Naive thymus-derived CD4-positive, alpha-beta T cell (primary cell): ENCODE measurements at regions not wholly inside any gene's neighbourhood (a gene's known extent, or its start where the extent isn't known, plus 50 kb on each side); places are given as distances from the start of the nearest gene placed in this dataset.
"Not testable (repeated sequence)": the region's sequence is repeated elsewhere in the genome, so short reads cannot be mapped to it uniquely, and the experiment has no call there.

ENCODE experiments used
- ATAC-seq: fragments of 150-1000 bp; cut with Tn5 transposase; 2 replicates; pipeline ENCODE4 v1.10.0; 2021; ENCODE audit warnings: mild to moderate bottlenecking, moderate library complexity
- CTCF ChIA-PET: fragments of 350-600 bp; sonication (Branson Sonifier 250); formaldehyde crosslinking; loops from one replicate; lab custom pipeline; 2021; ENCODE audit warnings: antibody characterized with exemption; lab: Charles Lee
- POLR2A ChIA-PET: fragments of 350-600 bp; sonication (Branson Sonifier 250); formaldehyde crosslinking; loops from one replicate; lab custom pipeline; 2021; ENCODE audit warnings: antibody characterized with exemption, inconsistent platforms; lab: Charles Lee
- DNase-seq, 9 donors: peaks; one replicate each; pipeline versions ENCODE4 v3.0.0 to v3.0.0-alpha.2; 2020 to 2022; ENCODE audit warnings: mixed read lengths in 1 of 9
- H3K27ac ChIP-seq: one replicate; pipeline ENCODE4 v1.7.0; 2013; ENCODE audit warnings: mild to moderate bottlenecking, low read depth, low read length, moderate library complexity
- H3K27me3 ChIP-seq, 2 donors: one replicate each; pipeline ENCODE4 v1.7.0; 2013; ENCODE audit warnings: low read length in 2 of 2, mild to moderate bottlenecking in 2 of 2, moderate library complexity in 2 of 2; ENCODE audit not compliant: control insufficient read depth in 2 of 2, insufficient read depth in 2 of 2
- H3K36me3 ChIP-seq, 3 experiments: 1 replicate in 2 of 3; 2 replicates in 1 of 3; pipeline ENCODE4 v1.7.0; 2013; ENCODE audit warnings: low read length in 3 of 3, mild to moderate bottlenecking in 3 of 3, moderate library complexity in 1 of 3; ENCODE audit not compliant: insufficient read depth in 3 of 3, control insufficient read depth in 2 of 3
- H3K4me1 ChIP-seq, 2 donors: one replicate each; pipeline ENCODE4 v1.7.0; 2013; ENCODE audit warnings: low read length in 2 of 2, mild to moderate bottlenecking in 2 of 2, moderate library complexity in 1 of 2; ENCODE audit not compliant: control insufficient read depth in 2 of 2, insufficient read depth in 2 of 2
- H3K4me3 ChIP-seq: 2 replicates; pipeline ENCODE4 v1.7.0; 2013; ENCODE audit warnings: mild to moderate bottlenecking, low read length
- H3K9me3 ChIP-seq, 3 experiments: 1 replicate in 2 of 3; 2 replicates in 1 of 3; pipeline ENCODE4 v1.7.0; 2013; ENCODE audit warnings: low read length in 3 of 3; ENCODE audit not compliant: control insufficient read depth in 2 of 3
- H3K27ac Mint-ChIP-seq, 9 donors: one replicate each; pipeline ENCODE4 v1.8.0; 2020 to 2022; ENCODE audit warnings: mixed read lengths in 9 of 9, mild to moderate bottlenecking in 8 of 9, moderate library complexity in 5 of 9, inconsistent platforms in 2 of 9
- H3K27me3 Mint-ChIP-seq, 5 donors: one replicate each; pipeline ENCODE4 v1.8.0; 2021 to 2022; ENCODE audit warnings: mixed read lengths in 5 of 5, mild to moderate bottlenecking in 1 of 5
- H3K36me3 Mint-ChIP-seq, 5 donors: one replicate each; pipeline ENCODE4 v1.8.0; 2020 to 2022; ENCODE audit warnings: mixed read lengths in 5 of 5, mild to moderate bottlenecking in 3 of 5, inconsistent platforms in 1 of 5
- H3K4me1 Mint-ChIP-seq, 7 donors: one replicate each; pipeline ENCODE4 v1.8.0; 2020 to 2022; ENCODE audit warnings: mixed read lengths in 7 of 7, mild to moderate bottlenecking in 3 of 7, inconsistent platforms in 1 of 7
- H3K4me3 Mint-ChIP-seq, 10 donors: one replicate each; pipeline ENCODE4 v1.8.0; 2020 to 2022; ENCODE audit warnings: mild to moderate bottlenecking in 10 of 10, mixed read lengths in 10 of 10, moderate library complexity in 6 of 10, inconsistent platforms in 2 of 10
- H3K9me3 Mint-ChIP-seq, 11 donors: one replicate each; pipeline ENCODE4 v1.8.0; 2020 to 2022; ENCODE audit warnings: mixed read lengths in 11 of 11, mild to moderate bottlenecking in 4 of 11, inconsistent platforms in 1 of 11, moderate library complexity in 1 of 11
- intact Hi-C, 2 donors: fragments of 100-400 bp; cut with micrococcal nuclease; formaldehyde crosslinking; loops; one replicate each; pipeline ENCODE4 v1.15.1; 2023

DNA sequence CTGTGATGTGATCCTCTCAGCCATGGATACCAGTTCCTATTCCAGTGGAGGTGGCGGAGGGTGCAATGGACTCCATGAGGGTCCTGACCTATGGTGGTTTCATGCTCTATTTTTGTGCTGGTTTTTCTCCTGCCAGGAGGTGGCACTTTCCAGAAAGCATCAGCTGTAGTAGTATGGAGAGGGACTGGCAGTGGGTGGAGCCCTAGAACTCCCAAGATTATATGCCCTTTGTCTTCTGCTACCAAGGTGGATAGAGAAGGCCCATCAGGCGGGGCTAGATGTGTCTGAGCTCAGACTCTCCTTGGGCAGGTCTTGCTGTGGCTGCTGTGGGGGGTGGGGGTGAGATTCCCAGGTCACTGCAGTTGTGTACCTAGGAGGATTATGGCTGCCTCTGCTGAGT is 104.5 kb upstream of the S1PR3 start:
- H3K27me3 ChIP-seq, ATAC-seq, H3K4me3 ChIP-seq, DNase-seq, POLR2A ChIA-PET, H3K36me3 ChIP-seq, H3K27ac ChIP-seq, H3K9me3 ChIP-seq, CTCF ChIA-PET, H3K27ac Mint-ChIP-seq, H3K36me3 Mint-ChIP-seq, H3K4me1 ChIP-seq, H3K4me3 Mint-ChIP-seq: not testable (repeated sequence)
- Mint-ChIP-seq H3K27me3 (peaks cover 5 to 11% (median 7%) of the 10 kb centered on the region in 5 donors), H3K4me1 (peaks cover 3 to 45% (median 30%) of the 10 kb centered on the region in 7 donors), H3K9me3 (peaks cover 0 to 34% (median 10%) of the 10 kb centered on the region in 11 donors)
- intact Hi-C loops = loop anchor here in 1 of 2 donors (10.0 kb wide), 1 partner anchor 52 kb away; no protein-coding TSS in a partner anchor

DNA sequence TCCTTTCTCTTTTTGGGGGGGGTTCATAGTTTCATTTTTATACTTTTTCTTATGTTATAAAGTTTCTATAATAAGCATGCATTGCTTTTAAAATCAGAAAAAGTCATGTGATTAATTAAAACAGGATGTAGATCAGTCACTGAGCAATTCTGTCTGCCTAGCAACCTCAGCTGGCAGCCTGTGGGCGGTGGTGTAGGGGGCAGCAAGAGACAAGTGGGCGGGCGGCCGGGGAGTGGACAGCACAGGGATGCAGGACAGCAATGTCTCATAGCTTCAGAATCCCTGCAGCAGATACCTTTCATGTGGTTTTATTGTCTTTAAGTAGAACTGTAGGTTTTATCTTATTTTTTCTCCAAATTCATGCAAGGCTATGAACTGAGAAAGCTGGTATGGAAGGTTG is 101.9 kb upstream of the S1PR3 start:
- Mint-ChIP-seq H3K4me1 (peaks cover under 1 to 40% (median 24%) of the 10 kb centered on the region in 7 donors), H3K4me3 (no peak overlapping the region), H3K9me3 (peaks cover 0 to 10% (median 1%) of the 10 kb centered on the region in 11 donors), H3K36me3 (peaks cover 0 to 4% (median 0%) of the 10 kb centered on the region in 5 donors), H3K27me3 (peaks cover 6 to 34% (median 20%) of the 10 kb centered on the region in 5 donors), H3K27ac (no peak overlapping the region)
- CTCF ChIA-PET = no interaction called here
- H3K4me1 ChIP-seq = no peaks in the 10 kb centered on the region
- no peaks in the 10 kb centered on the region for H3K36me3 ChIP-seq
- H3K27me3 ChIP-seq = no peaks in the 10 kb centered on the region
- POLR2A ChIA-PET = interaction anchor here (0.5 to 0.9 kb wide), 2 partner anchors 11 to 76 kb away, joined by 3 to 5 read pairs; no protein-coding TSS in a partner anchor
- no peak overlapping the region for H3K27ac ChIP-seq
- DNase-seq = no peak
- H3K4me3 ChIP-seq = no peak overlapping the region
- H3K9me3 ChIP-seq = no peaks in the 10 kb centered on the region
- no peak for ATAC-seq
- intact Hi-C loops = loop anchor here in 1 of 2 donors (10.0 kb wide), 1 partner anchor 55 kb away; no protein-coding TSS in a partner anchor

DNA sequence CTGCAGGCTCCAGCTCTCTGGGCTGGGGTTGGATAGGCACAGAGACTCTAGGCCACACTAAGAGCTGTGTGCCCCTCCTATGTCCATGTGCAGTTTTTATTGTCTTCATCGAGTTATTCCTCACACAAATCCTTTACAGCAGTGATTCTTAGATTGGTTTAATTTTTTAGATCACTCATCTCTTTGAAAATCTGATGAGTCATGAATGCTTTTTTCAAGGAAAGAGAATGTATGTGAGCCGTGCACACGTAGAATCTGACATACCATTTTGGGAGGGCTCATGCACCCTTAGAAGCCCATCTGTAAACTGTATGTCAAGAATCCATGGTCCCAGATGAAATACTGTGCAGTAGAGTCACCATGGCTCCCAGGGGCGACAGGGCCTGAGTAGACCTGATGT is 100.7 kb upstream of the S1PR3 start:
- Histone ChIP-seq H3K4me3 (no peak overlapping the region), H3K27me3 (no peaks in the 10 kb centered on the region), H3K4me1 (no peaks in the 10 kb centered on the region), H3K9me3 (no peaks in the 10 kb centered on the region), H3K36me3 (no peaks in the 10 kb centered on the region), H3K27ac (no peak overlapping the region)
- Mint-ChIP-seq H3K36me3 (peaks cover 0 to 4% (median 0%) of the 10 kb centered on the region in 5 donors), H3K9me3 (peaks cover 0 to 6% (median 0%) of the 10 kb centered on the region in 11 donors), H3K27me3 (peaks cover 6 to 35% (median 32%) of the 10 kb centered on the region in 5 donors), H3K4me1 (peaks cover 0 to 28% (median 16%) of the 10 kb centered on the region in 7 donors), H3K27ac (no peak overlapping the region), H3K4me3 (no peak overlapping the region)
- ChIA-PET CTCF (no interaction called here), POLR2A (no interaction called here)
- intact Hi-C loops = loop anchor here in 1 of 2 donors (1.0 kb wide), 1 partner anchor 49 kb away; no protein-coding TSS in a partner anchor
- ATAC-seq (no peak), DNase-seq (no peak)

DNA sequence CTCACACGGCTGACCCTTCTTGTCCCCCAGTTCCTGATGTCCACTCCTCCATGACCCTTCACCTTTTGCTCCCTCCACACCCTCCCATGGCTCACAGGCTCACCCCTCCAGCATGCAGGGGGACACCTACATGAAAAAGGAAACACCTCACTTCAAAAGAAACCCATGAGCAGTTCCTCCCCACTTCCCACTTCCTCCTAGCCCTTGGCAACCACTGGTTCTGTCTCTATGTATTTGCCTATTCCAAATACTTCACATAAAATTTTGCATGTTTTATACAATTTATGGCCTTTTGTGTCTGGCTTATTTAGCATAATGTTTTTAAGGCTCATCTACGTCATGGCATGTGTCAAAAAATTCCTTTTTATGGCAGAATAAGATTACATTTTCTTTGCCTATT is 100.2 kb upstream of the S1PR3 start:
- H3K27me3 ChIP-seq = no peaks in the 10 kb centered on the region
- no peak overlapping the region for H3K4me3 ChIP-seq
- Mint-ChIP-seq H3K4me3 (no peak overlapping the region), H3K36me3 (peaks cover 0 to 4% (median 0%) of the 10 kb centered on the region in 5 donors), H3K9me3 (peaks cover 0 to 4% (median 0%) of the 10 kb centered on the region in 11 donors), H3K4me1 (peaks cover 0 to 23% (median 15%) of the 10 kb centered on the region in 7 donors), H3K27me3 (peaks cover 4 to 38% (median 35%) of the 10 kb centered on the region in 5 donors), H3K27ac (peak overlapping the region in 1 of 9 donors; percentile 33)
- no peaks in the 10 kb centered on the region for H3K36me3 ChIP-seq
- DNase-seq (peak in 2 of 9 donors; percentile 2 to 4), ATAC-seq (no peak)
- CTCF ChIA-PET = no interaction called here
- no peaks in the 10 kb centered on the region for H3K9me3 ChIP-seq
- H3K27ac ChIP-seq = no peak overlapping the region
- intact Hi-C loops = no loop called here
- no peaks in the 10 kb centered on the region for H3K4me1 ChIP-seq
- POLR2A ChIA-PET = no interaction called here

- POLR2A ChIA-PET = no interaction called here
- ATAC-seq = no peak
- Mint-ChIP-seq H3K27ac (no peak overlapping the region), H3K36me3 (no peaks in the 10 kb centered on the region), H3K4me1 (peaks cover 0 to 19% (median 11%) of the 10 kb centered on the region in 7 donors), H3K4me3 (no peak overlapping the region), H3K9me3 (peaks cover 0 to under 1% (median 0%) of the 10 kb centered on the region in 11 donors), H3K27me3 (peaks cover 9 to 46% (median 35%) of the 10 kb centered on the region in 5 donors)
- H3K36me3 ChIP-seq = no peaks in the 10 kb centered on the region
- no peak overlapping the region for H3K27ac ChIP-seq
- H3K9me3 ChIP-seq = no peaks in the 10 kb centered on the region
- intact Hi-C loops = no loop called here
- no peak overlapping the region for H3K4me3 ChIP-seq
- DNase-seq = no peak
- no peaks in the 10 kb centered on the region for H3K4me1 ChIP-seq
- no peaks in the 10 kb centered on the region for H3K27me3 ChIP-seq
- CTCF ChIA-PET = no interaction called here
Observed at GRCh38 chr9:88892724-88893123, 98.5 kb upstream of the S1PR3 start.

DNA sequence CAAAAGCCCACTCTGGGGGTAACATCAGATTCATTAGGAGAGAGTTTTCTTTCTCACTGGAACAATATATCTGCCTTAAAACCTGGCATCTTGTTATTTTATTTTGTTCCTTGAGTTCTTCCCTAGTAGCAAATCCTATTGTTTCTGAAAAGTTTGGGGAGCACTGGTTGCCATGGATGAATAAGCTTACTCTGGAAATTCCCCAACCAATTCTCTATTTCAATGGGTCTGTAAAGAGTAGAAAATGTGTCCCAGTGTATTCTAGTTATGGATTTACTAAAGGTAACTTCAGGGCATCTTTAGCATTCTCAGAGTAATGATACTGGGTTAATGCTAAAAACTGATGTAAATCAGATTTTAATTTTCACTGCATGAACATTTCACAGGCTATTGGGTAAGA is 94.2 kb upstream of the S1PR3 start:
- Mint-ChIP-seq H3K9me3 (no peaks in the 10 kb centered on the region), H3K36me3 (no peaks in the 10 kb centered on the region), H3K4me3 (no peak overlapping the region), H3K27ac (no peak overlapping the region), H3K4me1 (no peaks in the 10 kb centered on the region), H3K27me3 (peaks cover 20 to 56% (median 36%) of the 10 kb centered on the region in 5 donors)
- DNase-seq = no peak
- Histone ChIP-seq H3K9me3 (no peaks in the 10 kb centered on the region), H3K27ac (no peak overlapping the region), H3K36me3 (no peaks in the 10 kb centered on the region), H3K27me3 (no peaks in the 10 kb centered on the region), H3K4me3 (no peak overlapping the region), H3K4me1 (no peaks in the 10 kb centered on the region)
- no peak for ATAC-seq
- ChIA-PET CTCF (no interaction called here), POLR2A (interaction anchor here (0.6 kb wide), 1 partner anchor 76 kb away, joined by 3 read pairs; no protein-coding TSS in a partner anchor)
- intact Hi-C loops = no loop called here
